GM19372 (cell line): ENCODE measurements at regions not wholly inside any gene's neighbourhood (a gene's known extent, or its start where the extent isn't known, plus 50 kb on each side); places are given as distances from the start of the nearest gene placed in this dataset.
A peak's percentile ranks its signal among the peaks of the same experiment; 100 is the strongest.
"Not testable (repeated sequence)": the region's sequence is repeated elsewhere in the genome, so short reads cannot be mapped to it uniquely, and the experiment has no call there.

Experiments used
- ATAC-seq: cut with Tn5 transposase; IDR thresholded peaks from one replicate; pipeline ENCODE4 v1.9.1; 2021; ENCODE audit warnings: mild to moderate bottlenecking, low read depth, moderate library complexity; ENCODE audit not compliant: unreplicated experiment

DNA sequence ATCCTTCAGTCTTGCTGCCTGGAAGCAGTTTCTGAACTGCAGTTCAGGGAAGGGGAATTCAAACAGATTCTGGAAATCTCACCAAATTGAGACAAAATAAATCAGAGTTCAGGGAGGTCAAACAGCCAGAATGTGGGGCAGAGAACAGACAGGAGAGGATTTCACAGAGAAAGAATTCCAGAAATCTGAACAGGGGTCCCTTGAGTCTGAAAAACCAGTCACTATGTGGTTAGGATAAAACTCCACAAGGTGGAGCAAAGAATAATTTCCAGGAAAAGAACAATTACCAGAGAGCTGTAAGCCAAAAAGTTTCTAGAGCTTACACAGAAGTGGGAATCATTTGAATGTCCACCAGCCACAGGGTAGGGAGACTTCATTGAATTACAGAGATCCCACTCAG, 84.7 kb downstream of the URB2 start:
- ATAC-seq: no peak

DNA sequence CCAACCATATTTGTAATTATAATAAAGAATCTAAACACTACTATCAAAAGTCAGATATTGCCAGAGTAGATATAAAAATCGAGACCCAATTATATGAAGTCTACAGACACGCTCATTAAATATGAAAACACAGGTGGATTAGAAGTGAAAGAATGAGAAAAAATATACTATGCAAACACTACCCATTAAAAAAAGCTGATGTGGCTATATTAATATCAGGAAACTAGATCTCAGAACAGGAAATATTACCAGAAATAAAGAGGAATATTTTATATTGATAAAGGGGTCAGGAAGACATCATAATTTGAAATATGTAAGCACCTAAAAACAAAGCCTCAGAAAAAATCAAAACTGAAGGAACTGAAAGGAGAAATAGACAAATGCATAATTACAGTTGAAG, 88.3 kb downstream of the URB2 start:
- ATAC-seq: no peak

DNA sequence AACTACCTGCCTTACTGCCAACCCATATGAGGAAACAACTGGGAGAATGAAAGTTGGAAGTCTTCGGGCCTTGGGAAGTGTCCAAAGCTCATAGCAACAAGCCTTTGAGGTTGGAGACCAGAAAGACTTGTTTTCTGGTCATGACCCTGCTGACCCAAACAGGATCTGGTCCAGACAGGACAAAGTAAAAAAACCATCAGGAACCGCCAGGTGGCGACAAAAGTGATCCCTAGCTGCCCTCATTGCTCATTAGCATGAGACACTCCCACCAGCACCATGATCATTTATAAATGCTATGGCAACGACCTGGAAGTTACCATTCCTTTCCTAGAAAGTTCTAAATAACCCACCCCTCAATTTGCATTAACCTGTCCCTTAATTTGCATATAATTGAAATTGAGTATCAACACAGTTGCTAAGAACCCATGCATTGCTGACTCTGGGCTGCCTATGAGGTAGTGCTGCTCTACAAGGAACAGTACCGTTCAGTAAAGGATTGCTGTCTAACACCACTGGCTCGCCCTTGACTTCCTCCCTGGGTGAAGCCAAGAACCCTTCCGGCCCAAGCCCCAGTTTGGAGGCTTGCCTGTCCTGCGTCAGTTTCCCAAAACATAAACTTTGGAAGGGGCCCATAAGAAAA, 89.0 kb downstream of the URB2 start:
- ATAC-seq: peak; percentile 67

DNA sequence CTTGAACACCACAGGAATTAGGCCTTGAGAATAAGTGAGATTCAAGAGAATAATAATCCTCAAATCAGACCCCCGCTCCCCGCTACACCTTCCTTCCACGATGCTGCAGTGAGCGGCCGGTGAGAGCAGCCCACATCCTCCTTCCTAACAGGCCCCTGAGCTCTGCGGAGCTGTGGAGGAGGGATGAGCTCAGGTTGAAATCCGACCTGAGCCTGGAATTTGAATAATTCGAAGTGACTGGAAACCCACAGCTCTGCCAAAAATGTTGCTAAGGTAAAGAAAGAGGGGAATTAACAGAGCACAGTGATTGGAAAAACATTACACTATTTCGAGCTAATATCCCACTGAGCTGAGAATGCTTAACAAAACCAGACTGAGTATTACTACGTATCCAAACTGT, 90.0 kb downstream of the URB2 start:
- no peak for ATAC-seq

DNA sequence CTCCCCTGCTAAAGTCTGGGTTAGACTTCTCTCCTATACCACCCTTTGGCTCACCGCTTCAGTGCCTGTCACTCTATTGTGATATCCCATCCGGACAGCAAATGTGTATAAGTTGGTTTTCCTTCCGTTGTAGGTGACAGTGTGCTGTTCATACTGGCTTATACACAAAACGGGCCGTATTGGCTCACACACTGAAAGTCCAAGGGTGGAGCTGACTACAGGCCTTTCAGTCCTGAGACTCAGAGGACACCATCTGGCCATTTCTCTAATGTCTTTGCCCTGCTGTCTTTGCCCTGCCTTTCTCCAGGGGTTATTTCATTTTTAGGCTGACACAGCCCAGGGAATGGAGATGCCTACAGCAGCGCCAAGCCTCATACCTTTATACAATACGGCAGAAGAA, 90.7 kb downstream of the URB2 start:
- no peak for ATAC-seq

DNA sequence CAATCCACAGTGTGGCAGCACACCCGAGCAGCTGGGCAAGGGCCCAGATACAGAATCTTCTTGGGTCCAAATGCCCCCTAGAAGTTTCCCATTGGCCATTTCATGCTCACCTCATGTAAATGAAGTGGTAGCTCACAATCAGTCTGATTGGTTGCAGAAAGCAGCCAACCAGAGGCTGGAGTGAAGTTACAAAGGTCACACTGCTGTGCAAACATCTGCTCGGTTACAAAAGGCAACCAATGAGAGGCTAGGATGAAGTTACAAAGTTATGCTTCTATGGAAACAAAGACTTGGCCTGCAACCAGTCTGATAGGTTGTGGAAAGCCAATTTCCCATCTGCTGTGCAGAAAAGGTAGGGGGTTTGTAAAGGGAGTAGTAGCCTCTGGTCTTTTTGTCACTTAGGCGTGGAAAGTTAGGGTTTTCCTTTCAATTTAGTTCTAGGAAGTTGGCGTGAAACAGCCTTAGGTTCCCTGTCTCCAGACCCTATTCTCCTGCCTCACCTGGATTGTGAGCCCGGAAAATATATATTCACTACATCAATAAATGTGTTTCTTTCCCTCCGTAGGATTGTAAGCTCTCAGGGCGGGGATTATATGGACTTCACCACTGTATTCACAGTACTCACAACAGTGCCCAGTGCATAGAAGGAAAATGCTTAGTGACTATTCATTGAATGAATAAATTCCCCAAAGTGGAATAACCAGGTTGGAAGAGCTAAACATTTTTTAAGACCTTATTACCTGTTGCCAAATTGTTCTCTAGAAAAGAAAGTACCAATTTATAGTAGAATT, 91.9 kb downstream of the URB2 start:
- no peak for ATAC-seq

DNA sequence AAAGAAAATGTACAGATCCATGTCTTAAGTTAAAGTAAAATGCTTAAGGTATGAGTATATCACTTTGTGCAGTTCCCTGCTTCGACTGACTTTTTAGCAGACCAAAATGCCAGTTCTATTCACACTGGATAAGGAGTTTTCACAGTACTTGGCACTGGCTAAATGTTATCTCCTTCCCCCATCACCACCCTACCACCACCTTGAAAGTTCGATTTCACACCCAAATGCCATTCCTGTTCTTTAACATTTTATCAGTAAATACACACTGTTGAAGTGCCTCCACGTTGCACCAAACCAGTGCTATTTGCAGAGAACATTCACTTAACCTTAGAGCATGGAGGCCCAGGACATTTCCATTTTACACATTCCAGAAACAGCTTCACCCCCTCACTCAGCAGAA, 100.0 kb downstream of the URB2 start:
- no peak for ATAC-seq

DNA sequence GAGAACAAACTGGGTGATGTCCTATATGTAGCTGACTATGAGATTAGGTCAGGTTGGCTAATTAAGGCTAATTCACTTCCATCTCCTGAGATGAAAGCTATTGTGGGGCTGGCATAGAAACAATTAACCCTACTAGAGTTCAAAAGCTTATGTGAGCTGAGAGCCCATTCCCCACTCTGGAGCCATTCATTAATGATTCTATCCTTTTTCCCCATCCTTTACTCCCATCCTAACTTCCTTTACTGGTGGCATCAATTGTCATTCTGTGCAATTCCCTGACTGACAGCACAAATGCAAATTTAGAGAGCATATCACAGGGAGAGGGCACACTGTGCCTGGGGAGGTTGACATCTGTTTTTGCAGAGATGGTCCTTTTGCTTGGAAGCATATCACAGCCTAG, 103.9 kb downstream of the URB2 start:
- no peak for ATAC-seq

DNA sequence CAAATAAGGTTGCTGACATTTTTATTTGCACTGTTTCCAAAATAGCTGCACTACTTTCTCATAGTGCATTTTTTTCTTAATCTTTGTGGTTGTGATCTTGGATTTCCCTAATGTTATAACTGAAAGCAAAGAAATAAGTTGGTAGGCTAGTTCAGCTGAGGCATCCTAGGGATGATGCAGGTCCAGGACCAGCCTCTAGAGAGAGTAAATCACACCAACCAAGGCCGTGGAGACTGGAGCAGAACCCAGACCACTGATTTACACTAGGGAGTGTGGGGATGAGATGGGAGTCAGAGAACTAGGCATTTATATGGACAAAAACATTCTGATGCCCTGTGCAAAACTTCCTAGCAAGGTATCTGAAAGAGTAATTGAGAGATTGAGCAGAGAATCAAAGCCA, 104.5 kb downstream of the URB2 start:
- no peak for ATAC-seq

DNA sequence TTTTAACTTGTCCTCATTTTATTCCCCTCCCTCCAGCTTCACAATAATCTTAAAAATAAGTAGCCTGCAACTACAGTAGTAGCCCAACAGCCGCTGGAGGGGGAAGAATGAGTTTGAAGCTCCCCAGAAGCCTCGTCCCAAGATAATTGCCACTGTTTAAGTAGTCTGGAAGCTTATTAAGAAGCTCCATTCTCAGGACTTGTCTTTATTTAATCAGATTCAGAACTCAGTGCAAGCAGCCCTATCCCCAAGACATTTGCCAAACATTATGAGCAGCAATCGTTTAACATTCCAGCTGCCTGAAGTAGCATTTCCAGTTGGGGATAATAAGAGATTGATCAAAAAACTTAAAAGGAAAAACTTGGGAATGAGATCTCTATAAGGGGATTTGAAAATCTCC, 106.0 kb downstream of the URB2 start:
- ATAC-seq: no peak

DNA sequence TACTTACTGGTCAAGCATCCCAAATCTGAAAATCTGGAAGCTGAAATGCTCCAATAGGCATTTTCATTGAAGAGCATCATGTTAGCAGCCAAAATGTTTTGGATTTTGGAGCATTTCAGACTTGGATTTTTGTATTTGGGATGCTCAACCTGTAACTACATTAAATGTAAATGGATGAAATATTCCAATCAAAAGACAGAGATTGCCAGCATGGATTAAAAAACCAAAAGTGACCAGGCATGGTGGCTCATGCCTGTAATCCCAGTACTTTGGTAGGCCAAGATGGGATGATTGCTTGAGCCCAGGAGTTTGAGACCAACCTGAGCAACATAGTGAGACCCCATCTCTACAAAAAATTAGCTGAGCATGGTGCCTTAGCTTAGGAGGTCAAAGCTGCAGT, 110.3 kb downstream of the URB2 start:
- no peak for ATAC-seq

DNA sequence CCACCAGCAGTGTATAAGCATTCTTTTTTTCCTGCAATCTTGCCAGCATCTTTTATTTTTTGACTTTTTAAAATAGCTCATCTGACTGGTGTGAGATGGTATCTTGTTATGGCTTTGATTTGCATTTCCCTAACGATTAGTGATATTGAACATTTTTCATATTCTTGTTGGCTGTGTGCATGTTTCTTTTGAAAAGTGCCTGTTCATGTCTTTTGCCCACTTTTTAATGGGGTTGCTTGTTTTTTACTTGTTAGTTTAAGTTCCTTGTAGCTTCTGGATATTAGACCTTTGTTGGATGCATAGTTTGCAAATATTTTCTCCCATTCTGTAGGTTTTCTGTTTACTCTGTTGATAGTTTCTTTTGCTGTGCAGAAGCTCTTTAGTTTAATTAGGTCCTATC, 116.6 kb downstream of the URB2 start:
- ATAC-seq: not testable (repeated sequence)

DNA sequence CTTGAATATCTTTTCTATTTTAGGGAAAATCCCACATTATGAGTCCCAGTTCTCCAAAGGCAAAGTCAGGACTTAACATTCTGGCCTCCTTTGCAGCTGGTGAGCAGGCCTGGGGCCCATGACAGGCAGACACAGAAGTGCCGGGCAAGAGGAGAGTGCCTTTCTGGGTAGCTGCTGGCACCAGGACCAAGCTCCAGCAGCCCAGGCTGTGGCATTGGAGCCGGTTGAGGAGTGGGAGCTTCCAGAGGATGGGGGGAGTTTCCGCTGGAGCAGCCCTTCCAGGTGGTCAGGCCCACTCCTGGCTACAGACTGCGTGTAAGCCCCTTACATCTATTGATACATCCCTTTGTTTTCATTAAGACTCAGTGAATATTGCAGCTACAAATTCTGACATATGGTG, 123.9 kb downstream of the URB2 start:
- ATAC-seq: no peak

DNA sequence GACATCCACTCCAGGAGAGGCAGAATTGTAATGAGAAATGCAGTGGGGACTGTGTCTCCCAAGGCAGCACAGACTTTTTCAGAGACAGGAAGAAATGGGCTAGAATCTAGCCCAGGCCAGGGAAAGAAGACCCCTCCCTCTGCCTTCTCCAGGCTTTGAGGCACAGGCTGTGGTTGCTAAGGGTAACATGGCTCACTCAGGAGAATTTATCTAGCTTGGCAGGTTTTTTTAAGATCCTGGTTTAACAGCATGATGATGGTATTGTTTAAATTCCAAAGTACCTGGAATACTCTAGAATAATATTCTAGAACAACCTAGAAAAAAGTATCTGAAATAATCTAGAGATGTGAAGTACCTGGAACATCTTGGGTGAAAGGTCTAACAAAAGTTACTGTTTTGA, 125.6 kb downstream of the URB2 start:
- ATAC-seq: no peak

DNA sequence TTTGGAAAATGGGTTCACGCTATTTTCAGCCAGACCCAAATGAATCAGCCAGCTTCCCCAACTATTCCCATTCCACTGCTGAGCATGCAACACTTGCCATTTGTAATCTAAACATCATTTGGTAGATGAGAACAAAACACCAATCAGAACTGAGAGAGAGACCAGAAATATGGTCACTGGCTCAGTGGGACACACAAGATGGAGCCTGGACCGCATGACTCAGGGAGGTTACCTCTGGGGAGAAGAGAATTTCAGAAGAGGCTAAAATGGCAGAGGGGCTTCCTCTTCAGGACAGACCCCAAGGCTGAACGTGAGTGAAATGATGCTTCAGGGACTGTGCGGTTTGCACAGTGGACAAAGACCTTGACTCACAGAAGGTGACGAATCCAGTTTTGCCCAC, 126.6 kb downstream of the URB2 start:
- no peak for ATAC-seq

DNA sequence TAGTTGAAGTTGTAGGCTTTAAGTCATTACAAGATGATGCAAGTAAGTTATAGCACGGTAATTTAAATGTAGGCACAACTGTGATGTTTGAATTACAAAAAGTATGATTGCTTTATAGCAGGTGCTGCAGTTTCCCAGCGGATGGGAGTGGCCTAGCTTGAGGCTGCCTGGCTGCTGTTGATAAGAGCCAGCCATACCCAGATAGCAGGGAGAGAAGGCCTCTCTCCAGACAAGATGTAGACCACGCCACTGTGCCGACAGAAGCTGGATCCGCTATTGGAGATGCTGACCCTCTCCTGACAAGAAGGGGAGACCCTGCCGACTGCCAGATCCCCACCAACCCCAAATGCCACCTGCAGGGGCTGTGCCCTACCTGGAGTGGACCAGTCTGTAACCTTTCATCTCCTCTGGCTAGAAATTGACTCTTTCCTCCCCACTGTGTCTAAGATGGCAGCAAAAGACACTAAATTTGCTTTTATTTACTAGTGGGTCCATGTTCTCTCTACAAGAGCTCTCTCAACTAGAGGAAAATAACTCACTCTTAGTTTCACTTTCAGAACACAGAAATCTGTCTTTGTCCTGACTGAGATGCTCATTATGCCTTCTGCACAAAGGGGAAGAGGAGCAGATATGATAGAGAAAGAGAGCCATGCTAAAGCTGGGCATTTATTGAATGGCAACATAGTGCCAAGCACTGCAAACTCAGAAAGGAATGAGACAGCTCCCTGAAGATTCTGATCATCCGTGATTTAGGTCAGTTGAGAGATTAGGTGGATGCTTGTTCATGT, 127.9 kb downstream of the URB2 start:
- no peak for ATAC-seq

DNA sequence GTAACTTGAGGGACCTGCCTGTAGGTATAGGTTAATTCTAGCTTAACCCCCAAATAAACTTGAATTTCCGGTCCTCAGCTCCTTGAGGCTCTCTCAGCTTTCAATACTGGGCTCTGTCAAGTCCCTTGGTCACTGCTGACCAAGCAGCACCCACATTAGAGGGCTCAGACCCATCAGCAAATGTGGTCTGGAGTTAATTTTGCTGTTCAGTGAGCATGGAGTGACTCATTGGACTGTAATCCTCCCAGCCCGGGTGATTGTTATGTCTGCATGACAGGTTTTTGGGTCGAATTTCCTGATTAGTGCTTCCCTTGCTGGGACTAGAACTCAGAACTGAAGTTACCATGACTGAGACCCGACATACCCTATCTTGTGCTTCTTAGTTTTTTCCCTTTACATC, 130.6 kb downstream of the URB2 start:
- no peak for ATAC-seq

DNA sequence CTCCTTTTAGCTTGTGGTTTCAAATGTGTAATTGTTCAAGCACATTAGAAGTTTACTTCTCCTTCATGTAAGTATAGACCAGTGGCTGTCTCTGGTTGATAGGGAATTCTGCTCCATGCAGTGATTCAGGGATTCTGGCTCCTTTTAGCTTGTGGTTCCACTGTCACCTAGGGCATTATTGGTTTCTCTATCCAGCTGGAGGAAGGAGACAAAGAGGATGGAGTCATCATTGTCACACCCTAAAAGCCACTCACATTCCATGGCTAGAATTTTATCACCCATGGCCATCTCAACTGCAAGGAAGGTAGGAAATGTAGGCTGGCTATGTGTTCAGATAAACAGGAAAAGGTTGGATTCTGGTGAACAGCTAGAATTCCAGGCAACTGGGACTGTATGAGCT, 131.2 kb downstream of the URB2 start:
- ATAC-seq: no peak

DNA sequence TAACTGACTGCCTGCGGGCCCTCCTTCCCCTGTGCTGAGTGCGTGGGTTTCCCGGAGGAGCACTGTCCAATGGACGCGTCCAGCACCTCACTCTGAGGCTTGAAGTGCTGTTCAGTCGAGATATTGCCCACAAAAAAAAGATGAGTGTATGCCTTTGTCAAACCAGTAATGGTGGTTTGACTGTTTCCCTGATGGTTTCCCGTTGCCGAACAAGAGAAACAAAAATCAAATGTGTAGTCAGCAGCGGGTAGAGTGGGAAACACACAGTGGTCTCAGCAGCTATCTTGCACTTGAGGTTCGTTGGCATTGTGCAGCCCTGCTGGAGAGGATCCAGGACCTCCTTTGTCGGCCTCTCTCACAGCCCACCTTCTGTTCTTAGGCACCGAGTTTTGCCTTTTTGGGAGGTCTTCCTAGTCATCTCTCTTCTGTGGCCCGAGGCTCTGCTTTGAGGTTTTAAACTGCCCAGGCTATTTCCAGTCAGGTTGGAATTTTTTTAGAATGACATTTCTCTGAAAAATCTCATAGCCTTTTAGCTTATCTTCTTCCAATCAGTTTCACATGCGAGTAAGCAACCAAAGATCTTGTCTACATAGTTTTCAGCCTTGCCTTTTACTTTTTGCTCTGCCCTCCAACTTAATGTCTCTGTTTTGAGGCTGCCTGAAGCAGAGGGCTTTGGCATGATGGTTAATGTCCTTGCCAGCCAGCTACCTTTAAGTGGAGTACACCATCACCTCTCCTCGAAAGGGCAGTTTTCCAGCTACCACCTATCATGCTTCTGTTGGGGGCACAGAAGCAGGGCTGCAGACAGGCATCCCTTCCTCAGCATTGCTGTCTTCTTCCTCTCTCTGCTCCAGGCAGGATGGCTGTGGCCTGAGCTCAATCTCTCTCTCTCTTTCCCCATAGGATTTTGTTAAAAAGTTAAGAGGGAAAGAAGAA, 132.3 kb downstream of the URB2 start:
- no peak for ATAC-seq

DNA sequence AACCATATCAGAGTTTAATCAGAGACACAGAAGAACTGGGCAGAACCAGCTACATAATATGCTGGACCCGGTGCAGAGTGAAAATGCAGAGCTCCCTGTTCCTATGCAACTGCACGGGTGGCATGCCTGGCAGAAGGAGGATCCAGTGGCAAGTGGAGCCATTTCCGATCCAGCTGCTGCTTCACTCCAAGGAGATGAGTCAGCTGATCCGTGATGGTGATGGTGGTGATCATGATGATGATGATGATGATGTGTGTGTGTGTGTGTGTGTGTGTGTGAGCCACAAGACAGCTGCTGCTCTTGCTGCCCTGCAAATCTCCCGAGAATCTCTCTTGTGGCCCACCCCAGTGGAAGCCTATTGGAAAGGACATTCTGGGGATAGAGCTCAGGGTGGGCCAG, 133.0 kb downstream of the URB2 start:
- ATAC-seq: no peak

DNA sequence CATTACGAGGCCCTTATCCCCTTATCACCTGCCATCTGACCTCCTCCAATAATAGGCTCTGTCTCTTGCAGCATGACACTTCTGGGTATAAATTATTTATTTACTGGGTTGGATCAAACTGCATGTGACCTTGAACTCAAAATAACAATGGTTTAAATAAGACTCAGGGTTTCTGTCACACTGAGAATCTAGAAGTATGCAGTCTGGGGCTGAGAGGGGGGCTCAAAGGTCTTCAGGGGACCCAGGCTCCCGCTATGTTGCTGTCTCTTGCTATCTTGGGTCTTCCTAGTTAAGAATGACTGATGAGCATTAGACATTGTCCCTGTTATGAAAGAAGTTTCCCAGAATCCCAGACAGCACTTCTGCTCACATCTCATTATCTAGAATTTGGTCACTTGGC, 133.5 kb downstream of the URB2 start:
- ATAC-seq: no peak
